22Rv1 (cell line): ENCODE measurements at regions not wholly inside any gene's neighbourhood (a gene's known extent, or its start where the extent isn't known, plus 50 kb on each side); places are given as distances from the start of the nearest gene placed in this dataset.

Source experiments
- ZFX ChIP-seq: fragments of 450-650 bp; IDR thresholded peaks from 2 replicates; pipeline ENCODE4 v1.6.1; 2017; ENCODE audit warnings: antibody characterized with exemption, borderline replicate concordance
- TF ChIP-seq, protein P1 (sequence below): fragments of 450-650 bp; IDR thresholded peaks from 2 replicates; pipeline ENCODE4 v1.5.1; 2017; ENCODE audit warnings: mild to moderate bottlenecking

DNA sequence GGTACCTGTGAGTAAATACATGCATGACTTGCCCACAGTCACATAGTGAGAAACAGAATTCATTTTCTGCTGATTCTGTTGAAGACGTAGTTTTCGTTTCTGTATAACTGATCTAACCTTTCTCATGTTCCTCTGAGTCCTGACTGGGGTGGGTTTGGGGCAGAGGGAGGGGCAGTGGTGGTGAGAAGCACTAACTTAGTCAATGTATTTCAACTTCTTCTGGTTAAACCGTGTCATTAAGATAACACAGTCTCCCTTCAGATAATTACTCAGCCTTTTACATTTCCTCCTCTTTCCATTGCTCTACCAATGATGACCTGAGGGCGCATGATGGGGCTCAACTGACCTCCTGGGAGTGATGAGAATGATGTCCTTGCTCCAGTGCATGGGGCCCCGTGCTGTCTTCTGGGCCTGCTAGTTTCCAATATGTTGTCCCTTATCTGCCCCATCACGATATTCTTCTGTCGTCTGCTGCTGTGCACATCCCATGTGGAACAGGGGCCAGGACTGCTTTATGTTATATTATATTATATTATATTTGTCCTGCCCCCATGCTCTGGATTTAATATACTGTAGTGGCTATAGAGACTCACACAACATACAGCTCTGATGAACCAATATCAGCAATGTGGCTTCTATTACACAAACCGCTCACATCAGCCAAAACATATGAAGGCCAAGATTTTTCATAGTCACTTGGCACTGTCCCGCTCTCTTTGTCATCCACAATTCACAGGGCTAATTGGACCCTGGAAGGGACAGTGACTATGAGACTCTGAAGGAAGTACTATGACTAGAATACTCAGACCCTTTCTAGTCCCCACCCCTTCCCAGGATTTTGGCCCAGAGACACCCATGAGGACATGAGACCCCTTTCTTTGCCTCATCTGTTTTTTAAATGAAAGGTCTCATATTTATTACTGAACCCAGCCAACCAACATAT lies 407.1 kb upstream of the MCTP2 start:
- TF ChIP-seq, protein P1, sequence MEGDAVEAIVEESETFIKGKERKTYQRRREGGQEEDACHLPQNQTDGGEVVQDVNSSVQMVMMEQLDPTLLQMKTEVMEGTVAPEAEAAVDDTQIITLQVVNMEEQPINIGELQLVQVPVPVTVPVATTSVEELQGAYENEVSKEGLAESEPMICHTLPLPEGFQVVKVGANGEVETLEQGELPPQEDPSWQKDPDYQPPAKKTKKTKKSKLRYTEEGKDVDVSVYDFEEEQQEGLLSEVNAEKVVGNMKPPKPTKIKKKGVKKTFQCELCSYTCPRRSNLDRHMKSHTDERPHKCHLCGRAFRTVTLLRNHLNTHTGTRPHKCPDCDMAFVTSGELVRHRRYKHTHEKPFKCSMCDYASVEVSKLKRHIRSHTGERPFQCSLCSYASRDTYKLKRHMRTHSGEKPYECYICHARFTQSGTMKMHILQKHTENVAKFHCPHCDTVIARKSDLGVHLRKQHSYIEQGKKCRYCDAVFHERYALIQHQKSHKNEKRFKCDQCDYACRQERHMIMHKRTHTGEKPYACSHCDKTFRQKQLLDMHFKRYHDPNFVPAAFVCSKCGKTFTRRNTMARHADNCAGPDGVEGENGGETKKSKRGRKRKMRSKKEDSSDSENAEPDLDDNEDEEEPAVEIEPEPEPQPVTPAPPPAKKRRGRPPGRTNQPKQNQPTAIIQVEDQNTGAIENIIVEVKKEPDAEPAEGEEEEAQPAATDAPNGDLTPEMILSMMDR = no peak
- TF ChIP-seq ZFX = no peak
